ENCODE measurements at regions not wholly inside any gene's neighbourhood (a gene's known extent, or its start where the extent isn't known, plus 50 kb on each side); places are given as distances from the start of the nearest gene placed in this dataset.

GRCh38 chr6:165941786-165942185 lies 225.9 kb downstream of the TBXT start:
- DNase-seq, result no peak

- DNase-seq, result no peak
These were observed 226.3 kb downstream of the TBXT start for GRCh38 chr6:165941249-165941775.

GRCh38 chr6:165940366-165940765 lies 227.3 kb downstream of the TBXT start:
- no peak for DNase-seq

- DNase-seq, result no peak
These were observed 227.9 kb downstream of the TBXT start for GRCh38 chr6:165939601-165940290.

GRCh38 chr6:165939047-165939446 lies 228.6 kb downstream of the TBXT start:
- DNase-seq, result no peak

- no peak for DNase-seq
These were observed 229.9 kb downstream of the TBXT start for GRCh38 chr6:165937564-165938358.

GRCh38 chr6:165936660-165937059 lies 231.0 kb downstream of the TBXT start:
- DNase-seq, result no peak

- DNase-seq, result no peak
These were observed 231.6 kb downstream of the TBXT start for GRCh38 chr6:165936096-165936495.

GRCh38 chr6:165931675-165932074 lies 236.0 kb downstream of the TBXT start:
- no peak for DNase-seq

GRCh38 chr6:165930668-165931214 lies 236.9 kb downstream of the TBXT start:
- DNase-seq, result no peak

GRCh38 chr6:165929607-165930006 lies 238.0 kb downstream of the TBXT start:
- DNase-seq, result no peak

GRCh38 chr6:165926378-165926777 lies 241.3 kb downstream of the TBXT start:
- no peak for DNase-seq

GRCh38 chr6:165925474-165926156 lies 242.0 kb downstream of the TBXT start:
- DNase-seq, result no peak

- no peak for DNase-seq
These were observed 245.3 kb downstream of the TBXT start for GRCh38 chr6:165922309-165922794.

GRCh38 chr6:165920896-165921671 lies 246.6 kb downstream of the TBXT start:
- DNase-seq, result no peak

GRCh38 chr6:165917576-165917975 lies 250.1 kb downstream of the TBXT start:
- DNase-seq, result no peak

- DNase-seq, result no peak
These were observed 252.2 kb upstream of the PDE10A start for GRCh38 chr6:165915022-165915770.

GRCh38 chr6:165913676-165914570 lies 250.9 kb upstream of the PDE10A start:
- DNase-seq, result no peak

- no peak for DNase-seq
These were observed 247.3 kb upstream of the PDE10A start for GRCh38 chr6:165910184-165910966.

GRCh38 chr6:165906736-165907135 lies 243.7 kb upstream of the PDE10A start:
- no peak for DNase-seq
